ENCODE measurements at regions not wholly inside any gene's neighbourhood (a gene's known extent, or its start where the extent isn't known, plus 50 kb on each side); places are given as distances from the start of the nearest gene placed in this dataset.

DNA sequence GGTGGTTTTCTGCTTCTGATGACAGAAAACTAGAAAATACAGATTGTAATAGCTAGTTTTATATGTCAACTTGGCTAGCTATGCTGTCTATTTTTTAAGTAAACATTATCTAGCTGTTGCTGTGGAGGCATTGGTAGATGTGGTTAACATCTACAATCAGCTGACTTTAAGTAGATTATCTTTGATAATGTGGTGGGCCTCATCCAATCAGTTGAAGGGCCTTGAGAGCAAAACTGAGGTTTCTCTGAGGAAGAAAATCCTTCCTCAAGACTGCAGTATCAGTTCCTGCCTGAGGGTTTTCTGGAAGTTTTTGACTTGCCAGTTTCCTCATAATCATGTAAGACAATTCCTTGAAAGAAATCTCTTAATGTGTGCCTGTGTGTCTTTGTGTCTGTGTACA lies 75.9 kb upstream of the SPHKAP start:
- no peaks in the 10 kb centered on the region for H3K4me1 Mint-ChIP-seq (ENCODE audit: low read depth, unreplicated experiment)
- no peak overlapping the region for H3K4me3 Mint-ChIP-seq (ENCODE audit: unreplicated experiment)
- no peak overlapping the region for H3K4me3 ChIP-seq (ENCODE audit: low read depth, low read length)
- POLR2A ChIA-PET: no interaction called here
- H3K27me3 Mint-ChIP-seq (ENCODE audit: insufficient read depth, unreplicated experiment): peaks cover 2% of the 10 kb centered on the region
- no peak overlapping the region for H3K27ac Mint-ChIP-seq (ENCODE audit: unreplicated experiment)
- DNase-seq: no peak
- CTCF ChIA-PET: interaction anchor here (0.6 kb wide), 1 partner anchor 1127 kb away, joined by 3 read pairs; no protein-coding TSS in a partner anchor
- no peaks in the 10 kb centered on the region for H3K36me3 ChIP-seq (ENCODE audit: control insufficient read depth, insufficient read depth, low read length)
- no peaks in the 10 kb centered on the region for H3K36me3 Mint-ChIP-seq (ENCODE audit: insufficient read depth, unreplicated experiment)
- no TSS peak for BruUV-seq (replicated peaks)
- no peaks in the 10 kb centered on the region for H3K4me1 ChIP-seq
- H3K9me3 ChIP-seq: no peaks in the 10 kb centered on the region
- H3K27me3 ChIP-seq (replicated peaks; ENCODE audit: control insufficient read depth, insufficient read depth, low read length): no peaks in the 10 kb centered on the region
- no peaks in the 10 kb centered on the region for H3K9me3 Mint-ChIP-seq (ENCODE audit: unreplicated experiment)
- intact Hi-C loops (cut with micrococcal nuclease; ENCODE audit: unreplicated experiment): no loop called here
- TF ChIP-seq, protein P1, sequence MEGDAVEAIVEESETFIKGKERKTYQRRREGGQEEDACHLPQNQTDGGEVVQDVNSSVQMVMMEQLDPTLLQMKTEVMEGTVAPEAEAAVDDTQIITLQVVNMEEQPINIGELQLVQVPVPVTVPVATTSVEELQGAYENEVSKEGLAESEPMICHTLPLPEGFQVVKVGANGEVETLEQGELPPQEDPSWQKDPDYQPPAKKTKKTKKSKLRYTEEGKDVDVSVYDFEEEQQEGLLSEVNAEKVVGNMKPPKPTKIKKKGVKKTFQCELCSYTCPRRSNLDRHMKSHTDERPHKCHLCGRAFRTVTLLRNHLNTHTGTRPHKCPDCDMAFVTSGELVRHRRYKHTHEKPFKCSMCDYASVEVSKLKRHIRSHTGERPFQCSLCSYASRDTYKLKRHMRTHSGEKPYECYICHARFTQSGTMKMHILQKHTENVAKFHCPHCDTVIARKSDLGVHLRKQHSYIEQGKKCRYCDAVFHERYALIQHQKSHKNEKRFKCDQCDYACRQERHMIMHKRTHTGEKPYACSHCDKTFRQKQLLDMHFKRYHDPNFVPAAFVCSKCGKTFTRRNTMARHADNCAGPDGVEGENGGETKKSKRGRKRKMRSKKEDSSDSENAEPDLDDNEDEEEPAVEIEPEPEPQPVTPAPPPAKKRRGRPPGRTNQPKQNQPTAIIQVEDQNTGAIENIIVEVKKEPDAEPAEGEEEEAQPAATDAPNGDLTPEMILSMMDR (IDR thresholded peaks at IDR 0.05; ENCODE audit: insufficient read depth in 1 of 2, low read depth in 1 of 2, low read length in 1 of 2, severe bottlenecking in 1 of 2, unreplicated experiment in 1 of 2): no peak

DNA sequence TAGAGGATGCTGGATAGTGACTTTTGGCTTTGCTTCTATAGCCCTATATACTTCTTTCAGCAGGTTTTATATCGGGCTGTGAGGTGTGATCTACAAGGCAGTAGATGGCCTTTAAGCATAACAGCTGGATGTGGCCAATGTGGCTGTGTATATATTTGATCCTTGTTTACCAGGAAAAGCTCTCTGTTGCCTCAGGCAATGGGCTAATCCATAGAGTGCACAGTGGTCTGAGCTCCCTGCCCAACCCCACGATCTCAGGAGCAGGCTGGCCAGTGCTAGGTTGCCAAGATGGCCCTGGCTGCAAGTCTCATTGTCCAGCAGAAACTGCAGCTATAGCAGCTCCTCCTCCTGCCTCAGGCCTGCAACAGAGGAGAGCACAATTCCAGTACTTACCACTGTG lies 72.3 kb upstream of the SPHKAP start:
- DNase-seq: no peak
- POLR2A ChIA-PET: no interaction called here
- Histone ChIP-seq H3K4me1 (no peaks in the 10 kb centered on the region), H3K4me3 (ENCODE audit: low read depth, low read length) (no peak overlapping the region), H3K36me3 (ENCODE audit: control insufficient read depth, insufficient read depth, low read length) (no peaks in the 10 kb centered on the region), H3K9me3 (no peaks in the 10 kb centered on the region), H3K27me3 (replicated peaks; ENCODE audit: control insufficient read depth, insufficient read depth, low read length) (no peaks in the 10 kb centered on the region)
- Mint-ChIP-seq H3K36me3 (ENCODE audit: insufficient read depth, unreplicated experiment) (no peaks in the 10 kb centered on the region), H3K27me3 (ENCODE audit: insufficient read depth, unreplicated experiment) (no peaks in the 10 kb centered on the region), H3K27ac (ENCODE audit: unreplicated experiment) (no peak overlapping the region), H3K9me3 (ENCODE audit: unreplicated experiment) (no peaks in the 10 kb centered on the region), H3K4me3 (ENCODE audit: unreplicated experiment) (no peak overlapping the region), H3K4me1 (ENCODE audit: low read depth, unreplicated experiment) (no peaks in the 10 kb centered on the region)
- intact Hi-C loops (cut with micrococcal nuclease; ENCODE audit: unreplicated experiment): no loop called here
- TF ChIP-seq, protein P1 (IDR thresholded peaks at IDR 0.05; ENCODE audit: insufficient read depth in 1 of 2, low read depth in 1 of 2, low read length in 1 of 2, severe bottlenecking in 1 of 2, unreplicated experiment in 1 of 2): no peak
- BruUV-seq (replicated peaks): no TSS peak
- CTCF ChIA-PET: no interaction called here

DNA sequence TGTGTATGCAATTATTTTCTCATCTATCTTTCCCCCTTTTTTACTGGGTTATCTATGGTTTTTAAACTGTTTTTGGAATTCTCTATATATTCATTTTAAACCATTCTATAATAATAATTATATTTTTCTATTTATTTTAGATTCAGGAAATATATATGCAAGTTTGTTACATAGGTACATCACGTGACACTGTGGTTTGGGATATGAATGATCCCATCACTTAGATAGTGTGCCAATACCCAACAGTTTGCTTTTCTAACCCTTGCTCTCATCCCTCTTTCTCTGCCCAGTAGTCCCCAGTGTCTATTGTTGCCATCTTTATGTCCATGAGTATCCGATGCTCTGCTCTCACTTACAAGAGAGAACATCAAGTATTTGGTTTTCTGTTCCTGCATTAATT lies 65.8 kb upstream of the SPHKAP start:
- H3K27ac Mint-ChIP-seq (ENCODE audit: unreplicated experiment): no peak overlapping the region
- no peaks in the 10 kb centered on the region for H3K9me3 Mint-ChIP-seq (ENCODE audit: unreplicated experiment)
- Histone ChIP-seq H3K36me3 (ENCODE audit: control insufficient read depth, insufficient read depth, low read length) (no peaks in the 10 kb centered on the region), H3K9me3 (no peaks in the 10 kb centered on the region), H3K4me1 (no peaks in the 10 kb centered on the region), H3K27me3 (replicated peaks; ENCODE audit: control insufficient read depth, insufficient read depth, low read length) (no peaks in the 10 kb centered on the region), H3K4me3 (ENCODE audit: low read depth, low read length) (no peak overlapping the region)
- no TSS peak for BruUV-seq (replicated peaks)
- H3K36me3 Mint-ChIP-seq (ENCODE audit: insufficient read depth, unreplicated experiment): no peaks in the 10 kb centered on the region
- DNase-seq: no peak
- intact Hi-C loops (cut with micrococcal nuclease; ENCODE audit: unreplicated experiment): no loop called here
- H3K4me3 Mint-ChIP-seq (ENCODE audit: unreplicated experiment): no peak overlapping the region
- H3K4me1 Mint-ChIP-seq (ENCODE audit: low read depth, unreplicated experiment): no peaks in the 10 kb centered on the region
- ChIA-PET CTCF (no interaction called here), POLR2A (no interaction called here)
- TF ChIP-seq, protein P1 (IDR thresholded peaks at IDR 0.05; ENCODE audit: insufficient read depth in 1 of 2, low read depth in 1 of 2, low read length in 1 of 2, severe bottlenecking in 1 of 2, unreplicated experiment in 1 of 2): no peak
- H3K27me3 Mint-ChIP-seq (ENCODE audit: insufficient read depth, unreplicated experiment): peaks cover 5% of the 10 kb centered on the region

All from Caco-2 (cell line).